CD4-positive, alpha-beta T cell (primary cell): ENCODE measurements at regions not wholly inside any gene's neighbourhood (a gene's known extent, or its start where the extent isn't known, plus 50 kb on each side); places are given as distances from the start of the nearest gene placed in this dataset.

Experiments
- ATAC-seq: fragments of 200-7000 bp; cut with Tn5 transposase; one replicate; pipeline ENCODE4 v1.10.0; 2022; ENCODE audit warnings: mild to moderate bottlenecking; ENCODE audit not compliant: poor library complexity
- CTCF ChIA-PET: fragments of 350-600 bp; sonication (Branson Sonifier 250); formaldehyde crosslinking; loops from one replicate; lab custom pipeline; 2021; ENCODE audit warnings: antibody characterized with exemption, inconsistent platforms; lab: Charles Lee
- POLR2A ChIA-PET: fragments of 350-600 bp; sonication (Branson Sonifier 250); formaldehyde crosslinking; loops from one replicate; lab custom pipeline; 2021; ENCODE audit warnings: antibody characterized with exemption, inconsistent platforms; lab: Charles Lee
- DNase-seq, 14 experiments: peaks; one replicate each; pipeline ENCODE4 v3.0.0-alpha.2; 2013 to 2020; ENCODE audit warnings: mixed read lengths in 2 of 14
- H3K27ac ChIP-seq, 2 donors: one replicate each; pipeline versions ENCODE4 v1.5.1 to v1.7.0; 2013; ENCODE audit warnings: low read length in 2 of 2, low read depth in 1 of 2, mild to moderate bottlenecking in 1 of 2
- H3K27me3 ChIP-seq, 2 experiments: 1 replicate in 1 of 2; 2 replicates in 1 of 2; pipeline versions ENCODE4 v1.6.1 to v1.7.0; 2013; ENCODE audit warnings: low read length in 2 of 2, control low read depth in 1 of 2, mild to moderate bottlenecking in 1 of 2, moderate library complexity in 1 of 2; ENCODE audit not compliant: insufficient read depth in 2 of 2, control insufficient read depth in 1 of 2
- H3K36me3 ChIP-seq: one replicate; pipeline ENCODE4 v1.6.1; 2013; ENCODE audit warnings: low read length, control low read depth; ENCODE audit not compliant: insufficient read depth
- H3K4me1 ChIP-seq: one replicate; pipeline ENCODE4 v1.6.1; 2013; ENCODE audit warnings: low read length, control low read depth; ENCODE audit not compliant: insufficient read depth
- H3K4me3 ChIP-seq: one replicate; pipeline ENCODE4 v1.5.1; 2013; ENCODE audit warnings: mild to moderate bottlenecking, low read length, moderate library complexity
- H3K9me3 ChIP-seq, 2 experiments: 1 replicate in 1 of 2; 2 replicates in 1 of 2; pipeline versions ENCODE4 v1.6.1 to v1.7.0; 2013; ENCODE audit warnings: low read length in 2 of 2, mild to moderate bottlenecking in 2 of 2, control low read depth in 1 of 2, moderate library complexity in 1 of 2; ENCODE audit not compliant: control insufficient read depth in 1 of 2, insufficient read depth in 1 of 2
- H3K27ac Mint-ChIP-seq: one replicate; pipeline ENCODE4 v1.8.0; 2020; ENCODE audit warnings: mixed read lengths
- H3K27me3 Mint-ChIP-seq: one replicate; pipeline ENCODE4 v1.8.0; 2021; ENCODE audit warnings: mixed read lengths
- H3K36me3 Mint-ChIP-seq: one replicate; pipeline ENCODE4 v1.8.0; 2021; ENCODE audit warnings: low read depth, mixed read lengths
- H3K4me1 Mint-ChIP-seq: one replicate; pipeline ENCODE4 v1.8.0; 2021; ENCODE audit warnings: low read depth, mixed read lengths
- H3K4me3 Mint-ChIP-seq: one replicate; pipeline ENCODE4 v1.8.0; 2020; ENCODE audit warnings: mild to moderate bottlenecking, mixed read lengths
- H3K9me3 Mint-ChIP-seq: one replicate; pipeline ENCODE4 v1.8.0; 2020; ENCODE audit warnings: mixed read lengths
- CTCF ChIP-seq: fragments of 200-600 bp; IDR thresholded peaks from one replicate; pipeline ENCODE4 v1.8.0; 2022; ENCODE audit warnings: antibody characterized with exemption, mild to moderate bottlenecking
- intact Hi-C, 2 experiments: fragments of 100-400 bp; cut with DNase I in 1 of 2; cut with micrococcal nuclease in 1 of 2; formaldehyde crosslinking; loops; one replicate each; pipeline versions ENCODE4 v1.15.1 to v1.9.0; 2023 to 2025; cut with DNase I, micrococcal nuclease

DNA sequence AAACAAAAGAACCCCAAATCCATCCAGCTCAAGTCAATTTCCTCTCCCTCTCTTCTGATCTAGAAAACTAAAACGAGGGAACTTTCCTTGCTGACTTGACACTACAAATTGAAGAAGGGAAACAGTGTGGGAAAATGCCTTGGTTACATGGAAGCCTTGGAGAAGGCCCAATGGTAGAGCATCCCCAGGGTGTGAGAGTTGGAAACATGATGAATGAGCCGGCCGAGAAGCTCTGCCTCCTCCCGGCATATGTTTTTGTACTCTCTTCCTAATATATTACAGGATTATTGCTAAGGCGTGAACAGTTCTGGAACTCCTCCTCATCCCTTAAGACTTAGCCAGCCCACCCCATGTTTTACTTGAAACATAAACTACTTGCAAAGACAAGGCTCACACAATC, 618.2 kb upstream of the MGMT start:
- ATAC-seq (no peak), DNase-seq (no peak)
- POLR2A ChIA-PET, result no interaction called here
- no peaks in the 10 kb centered on the region for H3K4me1 Mint-ChIP-seq
- no peak overlapping the region for H3K27ac Mint-ChIP-seq
- Histone ChIP-seq H3K36me3 (no peaks in the 10 kb centered on the region), H3K9me3 (peaks cover 0 to 7% of the 10 kb centered on the region in 2 experiments), H3K4me1 (no peaks in the 10 kb centered on the region), H3K27ac (no peak overlapping the region), H3K27me3 (peaks cover 0 to 2% of the 10 kb centered on the region in 2 experiments), H3K4me3 (no peak overlapping the region)
- no peak for TF ChIP-seq CTCF
- intact Hi-C loops, result no loop called here
- H3K36me3 Mint-ChIP-seq, result no peaks in the 10 kb centered on the region
- no peaks in the 10 kb centered on the region for H3K9me3 Mint-ChIP-seq
- H3K27me3 Mint-ChIP-seq, result no peaks in the 10 kb centered on the region
- CTCF ChIA-PET, result no interaction called here
- no peak overlapping the region for H3K4me3 Mint-ChIP-seq

GRCh38 chr10:128850647-128851046, 616.4 kb upstream of the MGMT start:
- no peaks in the 10 kb centered on the region for H3K36me3 ChIP-seq

GRCh38 chr10:128851281-128851680, 615.8 kb upstream of the MGMT start:
- ATAC-seq, result no peak
- intact Hi-C loops, result no loop called here
- ChIA-PET CTCF (no interaction called here), POLR2A (no interaction called here)
- H3K27ac Mint-ChIP-seq, result no peak overlapping the region
- H3K4me1 Mint-ChIP-seq, result no peaks in the 10 kb centered on the region
- H3K9me3 ChIP-seq, result peaks cover 0 to 12% of the 10 kb centered on the region in 2 experiments
- H3K9me3 Mint-ChIP-seq, result no peaks in the 10 kb centered on the region
- H3K4me1 ChIP-seq, result no peaks in the 10 kb centered on the region
- H3K4me3 Mint-ChIP-seq, result no peak overlapping the region
- no peak for DNase-seq
- no peaks in the 10 kb centered on the region for H3K36me3 ChIP-seq
- peaks cover 0 to 2% of the 10 kb centered on the region in 2 experiments for H3K27me3 ChIP-seq
- H3K36me3 Mint-ChIP-seq, result no peaks in the 10 kb centered on the region
- no peaks in the 10 kb centered on the region for H3K27me3 Mint-ChIP-seq
- TF ChIP-seq CTCF, result no peak
- H3K27ac ChIP-seq, result no peak overlapping the region
- H3K4me3 ChIP-seq, result no peak overlapping the region

More at GRCh38 chr10:128850647-128851046, 616.4 kb upstream of the MGMT start:
- DNase-seq (no peak), ATAC-seq (no peak)
- Mint-ChIP-seq H3K4me1 (no peaks in the 10 kb centered on the region), H3K4me3 (no peak overlapping the region), H3K27ac (no peak overlapping the region), H3K36me3 (no peaks in the 10 kb centered on the region), H3K27me3 (no peaks in the 10 kb centered on the region), H3K9me3 (no peaks in the 10 kb centered on the region)
- ChIA-PET POLR2A (no interaction called here), CTCF (no interaction called here)
- peaks cover 0 to 8% of the 10 kb centered on the region in 2 experiments for H3K9me3 ChIP-seq
- no peak overlapping the region for H3K27ac ChIP-seq
- TF ChIP-seq CTCF, result no peak
- no peak overlapping the region for H3K4me3 ChIP-seq
- H3K4me1 ChIP-seq, result no peaks in the 10 kb centered on the region
- intact Hi-C loops, result no loop called here
- H3K27me3 ChIP-seq, result peaks cover 0 to 2% of the 10 kb centered on the region in 2 experiments
